H1 (cell line): ENCODE measurements at regions not wholly inside any gene's neighbourhood (a gene's known extent, or its start where the extent isn't known, plus 50 kb on each side); places are given as distances from the start of the nearest gene placed in this dataset.

Experiments used
- CTCF ChIA-PET: fragments of 300-600 bp; sonication (Branson Sonifier 250); formaldehyde crosslinking; loops from one replicate; lab custom pipeline; 2021; ENCODE audit not compliant: partially characterized antibody; lab: Charles Lee
- POLR2A ChIA-PET: fragments of 300-600 bp; sonication (Branson Sonifier 250); formaldehyde crosslinking; loops from one replicate; lab custom pipeline; 2021; ENCODE audit warnings: inconsistent platforms; ENCODE audit not compliant: partially characterized antibody; lab: Charles Lee
- DNase-seq, 2 experiments: peaks; one replicate each; pipeline versions ENCODE4 v3.0.0 to v3.0.0-alpha.2; 2010 to 2022; ENCODE audit warnings: low spot score in 2 of 2, low read depth in 1 of 2, mixed read lengths in 1 of 2
- FAIRE-seq: peaks from 2 replicates; lab custom pipeline; 2011; peaks lifted over from hg19 to GRCh38; lab: Jason Lieb, UNC
- H2AFZ ChIP-seq: 2 replicates; pipeline ENCODE4 v1.8.1; 2012; ENCODE audit warnings: low read length, inconsistent platforms
- H2AK5ac ChIP-seq: 2 replicates; pipeline ENCODE4 v1.6.1; 2013; ENCODE audit warnings: low read depth, low read length
- H2BK120ac ChIP-seq: replicated peaks from 2 replicates; pipeline ENCODE3; 2013; ENCODE audit warnings: low read depth, low read length, inconsistent platforms
- H2BK12ac ChIP-seq: 2 replicates; pipeline ENCODE4 v1.6.1; 2013; ENCODE audit warnings: low read depth, low read length
- H2BK15ac ChIP-seq: 2 replicates; pipeline ENCODE4 v1.6.1; 2013; ENCODE audit warnings: low read length
- H2BK20ac ChIP-seq: 2 replicates; pipeline ENCODE4 v1.6.1; 2013; ENCODE audit warnings: low read length
- H2BK5ac ChIP-seq: 2 replicates; pipeline ENCODE4 v1.6.1; 2013; ENCODE audit warnings: low read depth, low read length
- H3K14ac ChIP-seq: 2 replicates; pipeline ENCODE4 v1.6.1; 2013; ENCODE audit warnings: inconsistent platforms; ENCODE audit not compliant: insufficient read length
- H3K18ac ChIP-seq: 2 replicates; pipeline ENCODE4 v1.6.1; 2013; ENCODE audit warnings: low read length; ENCODE audit errors: extremely low read depth
- H3K23ac ChIP-seq: 2 replicates; pipeline ENCODE4 v1.6.1; 2013; ENCODE audit warnings: inconsistent platforms; ENCODE audit not compliant: insufficient read length
- H3K23me2 ChIP-seq: 2 replicates; pipeline ENCODE4 v1.6.1; 2013; ENCODE audit warnings: low read depth, low read length
- H3K27ac ChIP-seq: 2 replicates; pipeline ENCODE4 v1.6.1; 2011; ENCODE audit warnings: low read depth, low read length, inconsistent platforms
- H3K27me3 ChIP-seq, 4 experiments: replicated peaks in 1 of 4; 1 replicate in 1 of 4; 2 replicates in 3 of 4; pipeline versions ENCODE4 v1.6.1 to v1.8.1; 2011 to 2013; ENCODE audit warnings: low read length in 3 of 4, mild to moderate bottlenecking in 3 of 4, inconsistent platforms in 2 of 4, mixed read lengths in 2 of 4, moderate library complexity in 1 of 4; ENCODE audit not compliant: control insufficient read depth in 3 of 4, insufficient read depth in 3 of 4; ENCODE audit errors: extremely low read depth in 1 of 4
- H3K36me3 ChIP-seq, 4 experiments: 2 replicates each; pipeline versions ENCODE4 v1.6.1 to v1.8.1; 2011 to 2013; ENCODE audit warnings: mild to moderate bottlenecking in 4 of 4, low read length in 3 of 4, moderate library complexity in 2 of 4, control low read depth in 1 of 4, inconsistent platforms in 1 of 4; ENCODE audit not compliant: insufficient read depth in 4 of 4, control insufficient read depth in 2 of 4
- H3K4ac ChIP-seq: replicated peaks from 2 replicates; pipeline ENCODE3; 2013; ENCODE audit warnings: low read length, low read depth, mixed read lengths, inconsistent platforms; ENCODE audit not compliant: insufficient read length
- H3K4me1 ChIP-seq, 4 experiments: replicated peaks in 1 of 4; 1 replicate in 1 of 4; 2 replicates in 3 of 4; pipeline versions ENCODE4 v1.6.1 to v1.8.1; 2011 to 2013; ENCODE audit warnings: low read length in 3 of 4, inconsistent platforms in 2 of 4, mixed read lengths in 1 of 4; ENCODE audit not compliant: insufficient read depth in 4 of 4, control insufficient read depth in 3 of 4
- H3K4me2 ChIP-seq, 2 experiments: 2 replicates each; pipeline versions ENCODE4 v1.6.1 to v1.8.1; 2011 to 2013; ENCODE audit warnings: low read depth in 2 of 2, low read length in 2 of 2, control low read depth in 1 of 2, inconsistent platforms in 1 of 2, mild to moderate bottlenecking in 1 of 2; ENCODE audit not compliant: insufficient read depth in 1 of 2
- H3K4me3 ChIP-seq, 4 experiments: fragments of 200-600, 300-600 bp in 1 of 4; sonication (generic), shearing (Covaris generic), sonication (Bioruptor Twin) in 1 of 4; 2 replicates each; pipeline versions ENCODE4 v1.5.1 to v1.8.1; 2011 to 2016; ENCODE audit warnings: low read length in 4 of 4, low read depth in 3 of 4, control low read depth in 2 of 4, inconsistent platforms in 2 of 4, mild to moderate bottlenecking in 2 of 4, mixed read lengths in 1 of 4, moderate library complexity in 1 of 4; ENCODE audit not compliant: insufficient read depth in 2 of 4; ENCODE audit errors: extremely low read depth in 1 of 4
- H3K56ac ChIP-seq: replicated peaks from 2 replicates; pipeline ENCODE3; 2013; ENCODE audit warnings: low read depth, mild to moderate bottlenecking, mixed read lengths, low read length, inconsistent platforms; ENCODE audit not compliant: insufficient read length
- H3K79me1 ChIP-seq: 2 replicates; pipeline ENCODE4 v1.6.1; 2013; ENCODE audit warnings: low read depth, low read length, control low read depth
- H3K79me2 ChIP-seq, 2 experiments: 2 replicates each; pipeline versions ENCODE4 v1.6.1 to v1.8.1; 2012 to 2013; ENCODE audit warnings: low read length in 2 of 2, mild to moderate bottlenecking in 2 of 2, inconsistent platforms in 1 of 2; ENCODE audit not compliant: insufficient read depth in 2 of 2, control insufficient read depth in 1 of 2
- H3K9ac ChIP-seq, 4 experiments: replicated peaks in 1 of 4; 1 replicate in 1 of 4; 2 replicates in 3 of 4; pipeline versions ENCODE4 v1.6.1 to v1.8.1; 2011 to 2013; ENCODE audit warnings: low read depth in 3 of 4, low read length in 3 of 4, control low read depth in 2 of 4, mild to moderate bottlenecking in 2 of 4, moderate library complexity in 2 of 4, inconsistent platforms in 1 of 4; ENCODE audit errors: extremely low read depth in 1 of 4
- H3K9me3 ChIP-seq, 2 experiments: 2 replicates each; pipeline versions ENCODE4 v1.6.1 to v1.8.1; 2012 to 2013; ENCODE audit warnings: mild to moderate bottlenecking in 2 of 2, moderate library complexity in 2 of 2, control low read depth in 1 of 2, inconsistent platforms in 1 of 2, low read depth in 1 of 2, low read length in 1 of 2, mixed read lengths in 1 of 2; ENCODE audit not compliant: insufficient read depth in 2 of 2
- H4K20me1 ChIP-seq, 2 experiments: replicated peaks in 1 of 2; 2 replicates each; pipeline versions ENCODE3 to v1.8.1; 2011 to 2013; ENCODE audit warnings: inconsistent platforms in 2 of 2, low read length in 2 of 2, mild to moderate bottlenecking in 1 of 2; ENCODE audit not compliant: insufficient read depth in 2 of 2, control insufficient read depth in 1 of 2
- H4K5ac ChIP-seq: 2 replicates; pipeline ENCODE4 v1.6.1; 2013; ENCODE audit warnings: low read length, low read depth, mixed read lengths, inconsistent platforms; ENCODE audit not compliant: insufficient read length
- H4K8ac ChIP-seq: 2 replicates; pipeline ENCODE4 v1.8.0; 2013; ENCODE audit warnings: mild to moderate bottlenecking, moderate library complexity, low read length, inconsistent platforms; ENCODE audit not compliant: insufficient read depth; ENCODE audit errors: extremely low read depth
- H4K91ac ChIP-seq: replicated peaks from 2 replicates; pipeline ENCODE3; 2013; ENCODE audit warnings: low read length, mixed read lengths, inconsistent platforms; ENCODE audit not compliant: insufficient read length
- CTBP2 ChIP-seq: IDR thresholded peaks from 2 replicates; pipeline ENCODE4 v1.7.0; 2011; ENCODE audit warnings: borderline replicate concordance, mild to moderate bottlenecking, moderate library complexity, mixed read lengths, low read length; ENCODE audit not compliant: insufficient read depth, insufficient read length
- GABPA ChIP-seq: IDR thresholded peaks from 2 replicates; pipeline ENCODE4 v1.6.1; 2011; ENCODE audit warnings: mild to moderate bottlenecking, low read length, moderate library complexity, borderline replicate concordance; ENCODE audit not compliant: insufficient read depth
- GTF2F1 ChIP-seq: IDR thresholded peaks from 2 replicates; pipeline ENCODE4 v1.6.1; 2012; ENCODE audit warnings: low read depth, low read length, improper control_type of control experiment, borderline replicate concordance
- POLR2A ChIP-seq, 2 experiments: IDR thresholded peaks; 1 replicate in 1 of 2; 2 replicates in 1 of 2; pipeline ENCODE4 v1.6.1; 2011; ENCODE audit warnings: low read depth in 2 of 2, low read length in 2 of 2, mild to moderate bottlenecking in 2 of 2; ENCODE audit errors: control extremely low read depth in 1 of 2
- POU5F1 ChIP-seq: IDR thresholded peaks from 2 replicates; pipeline ENCODE4 v1.6.1; 2011; ENCODE audit warnings: low read depth, mild to moderate bottlenecking, low read length, moderate library complexity
- SIRT6 ChIP-seq: IDR thresholded peaks from one replicate; pipeline ENCODE4 v1.7.1; 2012; ENCODE audit warnings: low read length, inconsistent platforms
- WGBS, 2 experiments: shearing (Covaris generic) in 1 of 2; methylation state at CpG; one replicate each; pipeline versions ENCODE4 v1.1.6 to v1.1.7; 2013 to 2015; ENCODE audit warnings: low lambda C conversion rate in 2 of 2, mixed read lengths in 2 of 2, inconsistent platforms in 1 of 2, low coverage in 1 of 2, missing lambda C conversion rate in 1 of 2; ENCODE audit not compliant: insufficient replicate concordance in 2 of 2, insufficient coverage in 1 of 2, insufficient read length in 1 of 2; ENCODE audit errors: extremely low coverage in 1 of 2, missing lambda C conversion rate in 1 of 2; 5-methylcytosine and 5-hydroxymethylcytosine counted together

GRCh38 chr1:186518822-186519381, 58.0 kb upstream of the PDC start:
- Histone ChIP-seq H3K14ac (no peak overlapping the region), H3K27me3 (no peaks in the 10 kb centered on the region), H3K79me2 (no peaks in the 10 kb centered on the region), H4K91ac (no peak overlapping the region), H3K56ac (no peak overlapping the region), H2BK120ac (no peak overlapping the region), H3K23ac (no peak overlapping the region), H3K27ac (no peak overlapping the region), H3K23me2 (no peaks in the 10 kb centered on the region), H3K18ac (no peak overlapping the region), H2AFZ (no peak overlapping the region), H3K4me2 (no peak overlapping the region), H2AK5ac (no peak overlapping the region), H3K36me3 (no peaks in the 10 kb centered on the region), H3K9ac (no peak overlapping the region), H4K8ac (no peak overlapping the region), H3K4ac (no peak overlapping the region), H2BK15ac (no peak overlapping the region), H4K20me1 (no peaks in the 10 kb centered on the region), H4K5ac (no peak overlapping the region), H3K79me1 (no peaks in the 10 kb centered on the region), H2BK5ac (no peak overlapping the region), H3K4me3 (no peak overlapping the region), H3K4me1 (no peaks in the 10 kb centered on the region; a peak in 1 of 7 replicates), H2BK20ac (no peak overlapping the region), H3K9me3 (peaks cover 5 to 6% of the 10 kb centered on the region in 2 experiments; a peak in 3 of 4 replicates), H2BK12ac (no peak overlapping the region)
- DNase-seq, result no peak
- FAIRE-seq, result no peak
- 86% methylated on average over 4 of the region's 4 CpGs; no CpG with 5 or more reads in 1 of the 2 experiments for WGBS, 2 experiments
- ChIA-PET CTCF (interaction anchor here (1.3 kb wide), 1 partner anchor 37 kb away, joined by 3 read pairs; no protein-coding TSS in a partner anchor), POLR2A (interaction anchor here (0.6 kb wide), 1 partner anchor 128 kb away, joined by 3 read pairs; no protein-coding TSS in a partner anchor)
- TF ChIP-seq SIRT6 (no peak), POU5F1 (no peak), GTF2F1 (no peak), CTBP2 (no peak), POLR2A (IDR thresholded peaks at IDR 0.05; ENCODE audit: control extremely low read depth in 1 of 2, low read depth in 2 of 2, low read length in 2 of 2) (no peak), GABPA (no peak)
